HG03457 (cell line): ENCODE measurements at regions not wholly inside any gene's neighbourhood (a gene's known extent, or its start where the extent isn't known, plus 50 kb on each side); places are given as distances from the start of the nearest gene placed in this dataset.
"Not testable (repeated sequence)": the region's sequence is repeated elsewhere in the genome, so short reads cannot be mapped to it uniquely, and the experiment has no call there.

Experiments
- ATAC-seq: cut with Tn5 transposase; IDR thresholded peaks from one replicate; pipeline ENCODE4 v1.9.1; 2021; ENCODE audit warnings: moderate number of reproducible peaks; ENCODE audit not compliant: unreplicated experiment

DNA sequence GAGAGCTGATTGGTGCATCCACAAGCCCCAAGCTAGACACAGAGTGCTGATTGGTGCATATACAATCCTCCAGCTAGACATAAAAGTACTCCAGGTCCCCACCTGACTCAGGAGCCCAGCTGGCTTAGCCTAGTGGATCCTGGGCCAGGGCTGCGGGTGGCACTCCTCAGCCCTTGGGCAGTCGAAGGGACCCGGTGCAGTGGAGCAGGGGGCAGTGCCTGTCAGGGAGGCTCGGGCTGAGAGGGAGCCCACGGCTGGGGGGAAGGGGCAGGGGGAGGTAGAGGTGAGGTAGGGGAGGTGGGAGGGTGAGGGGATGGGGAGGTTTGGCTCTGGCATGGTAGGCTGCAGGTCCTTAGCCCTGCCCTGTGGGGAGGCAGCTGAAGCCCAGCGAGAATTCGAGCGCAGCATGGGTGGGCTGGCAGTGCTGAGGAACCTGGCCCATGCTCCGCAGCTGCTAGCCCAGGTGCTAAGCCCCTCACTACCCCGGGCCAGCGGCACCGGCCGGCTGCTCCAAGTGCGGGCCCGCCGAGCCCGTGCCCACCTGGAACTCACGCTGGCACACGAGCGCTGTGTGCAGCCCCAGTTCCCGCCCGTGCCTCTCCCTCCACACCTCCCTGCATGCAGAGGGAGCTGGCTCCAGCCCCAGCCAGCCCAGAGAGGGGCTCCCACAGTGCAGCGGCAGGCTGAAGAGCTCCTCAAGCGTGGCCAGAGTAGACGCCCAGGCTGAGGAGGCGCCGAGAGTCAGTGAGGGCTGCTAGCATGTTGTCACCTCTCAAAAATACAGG is 742.8 kb downstream of the FAM181B start:
- ATAC-seq: no peak

DNA sequence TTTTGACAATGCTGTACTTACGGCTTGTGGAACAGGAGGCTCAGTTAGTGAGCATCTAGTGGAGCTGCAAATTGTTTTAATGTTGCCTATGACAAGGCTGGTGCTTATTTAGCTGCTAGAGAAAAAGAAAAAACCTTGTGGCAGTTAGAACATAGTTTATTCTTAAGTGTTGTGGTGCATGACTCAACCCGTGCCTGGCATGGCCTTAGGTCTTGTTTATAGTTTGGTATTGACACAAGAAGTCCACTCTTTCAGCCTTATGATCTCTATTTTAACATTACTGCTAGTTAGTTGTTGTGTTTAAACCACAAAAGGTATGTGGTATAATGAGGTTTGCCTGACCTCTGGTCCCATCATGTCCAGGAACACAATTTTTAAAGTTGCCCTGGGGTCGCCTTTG is 744.6 kb downstream of the FAM181B start:
- no peak for ATAC-seq

DNA sequence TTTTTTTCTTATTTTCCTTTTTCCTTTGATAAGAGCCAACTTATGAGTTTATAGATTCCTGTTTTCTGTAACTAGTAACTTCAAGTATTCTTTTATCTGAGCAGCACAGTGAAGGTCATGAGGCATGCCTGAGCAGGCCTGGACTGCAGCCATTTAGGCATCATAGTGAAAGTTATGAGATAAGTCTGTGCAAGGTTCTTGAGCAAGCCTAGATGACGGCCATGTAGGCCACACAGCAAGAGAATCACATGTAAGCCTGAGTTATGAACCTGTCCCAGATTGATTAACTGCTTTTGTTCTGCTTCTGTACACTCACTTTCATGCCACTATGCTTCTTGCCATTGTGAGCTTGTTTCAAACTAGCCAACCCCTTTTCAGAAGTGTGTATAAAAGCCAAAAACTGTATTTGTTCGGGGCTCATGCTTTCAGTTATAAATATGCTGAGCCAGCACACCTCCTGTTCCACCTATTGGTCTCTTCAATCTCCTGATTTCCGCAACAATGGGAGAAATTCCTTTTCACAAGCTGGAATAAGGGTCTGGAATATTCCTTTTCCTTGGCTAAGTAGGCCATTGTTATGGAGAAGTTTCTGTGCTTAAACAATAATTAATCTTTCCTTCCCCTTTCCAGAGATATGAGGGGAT is 745.7 kb downstream of the FAM181B start:
- ATAC-seq: no peak

DNA sequence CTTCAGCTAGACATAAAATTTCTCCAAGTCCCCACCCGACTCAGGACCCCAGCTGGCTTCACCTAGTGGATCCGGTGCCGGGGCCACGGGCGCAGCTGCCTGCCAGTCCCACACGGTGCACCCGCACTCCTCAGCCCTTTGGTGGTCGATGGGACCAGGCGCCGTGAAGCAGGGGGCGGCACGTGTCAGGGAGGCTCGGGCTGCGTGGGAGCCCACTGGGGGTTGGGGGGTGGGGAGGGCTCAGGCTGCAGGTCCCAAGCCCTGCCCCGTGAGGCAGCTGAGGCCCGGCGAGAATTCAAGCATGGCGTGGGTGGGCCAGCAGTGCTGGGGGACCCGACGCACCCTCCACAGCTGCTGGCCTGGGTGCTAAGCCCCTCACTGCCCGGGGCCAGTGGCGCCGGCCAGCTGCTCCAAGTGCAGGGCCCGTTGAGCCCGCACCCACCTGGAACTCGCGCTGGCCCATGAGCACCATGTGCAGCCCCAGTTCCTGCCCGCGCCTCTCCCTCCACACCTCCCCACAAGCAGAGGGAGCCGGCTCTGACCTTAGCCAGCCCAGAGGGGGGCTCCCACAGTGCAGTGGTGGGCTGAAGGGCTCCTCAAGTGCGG is 747.0 kb downstream of the FAM181B start:
- ATAC-seq: no peak

DNA sequence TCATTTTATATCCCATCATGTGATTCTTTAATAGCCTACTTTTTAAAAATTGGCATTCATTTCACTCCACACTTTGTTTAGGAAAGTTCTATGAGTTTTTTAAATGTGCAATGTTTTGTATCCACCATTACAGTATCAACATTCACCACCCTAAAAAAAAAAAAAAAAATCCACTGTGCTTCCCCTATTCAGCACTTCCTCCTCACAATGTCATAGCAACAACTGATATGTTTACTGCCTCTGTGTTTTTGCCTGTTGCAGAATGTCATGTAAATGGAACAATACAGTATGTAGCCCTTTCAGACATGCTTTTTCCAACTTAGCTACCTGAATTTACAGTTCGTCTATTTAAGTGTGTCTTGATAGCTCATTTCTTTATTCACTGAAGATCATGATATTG is 754.2 kb downstream of the FAM181B start:
- no peak for ATAC-seq

DNA sequence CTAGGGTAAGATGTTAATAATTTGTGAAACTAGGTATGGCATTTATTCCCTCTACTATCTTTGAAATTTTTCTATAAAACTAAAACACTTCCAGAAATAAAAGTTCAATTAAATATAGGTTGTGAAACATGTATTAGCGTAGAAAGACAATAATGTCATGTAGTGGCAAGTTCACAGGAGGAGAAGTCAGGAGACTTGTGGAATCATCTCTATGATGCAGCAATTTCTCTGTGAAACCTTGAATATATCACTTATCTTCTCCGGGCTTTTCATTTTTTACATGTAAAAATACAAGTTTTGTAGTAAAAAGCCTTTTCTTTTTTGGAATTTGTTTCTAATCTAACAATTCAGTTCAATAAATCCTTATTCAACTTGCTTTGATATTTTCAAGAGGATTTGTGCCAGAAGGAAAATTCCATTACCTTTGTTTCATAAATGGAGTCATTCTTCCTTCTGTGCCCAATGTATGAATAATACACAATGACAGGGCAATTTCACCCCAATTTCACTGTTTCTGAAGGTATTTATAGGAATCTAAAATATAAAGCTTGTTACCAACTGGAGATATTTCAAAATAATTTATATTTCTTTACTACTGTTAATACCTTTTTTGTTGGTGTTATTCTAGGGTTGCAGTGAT is 758.3 kb downstream of the FAM181B start:
- ATAC-seq: no peak

DNA sequence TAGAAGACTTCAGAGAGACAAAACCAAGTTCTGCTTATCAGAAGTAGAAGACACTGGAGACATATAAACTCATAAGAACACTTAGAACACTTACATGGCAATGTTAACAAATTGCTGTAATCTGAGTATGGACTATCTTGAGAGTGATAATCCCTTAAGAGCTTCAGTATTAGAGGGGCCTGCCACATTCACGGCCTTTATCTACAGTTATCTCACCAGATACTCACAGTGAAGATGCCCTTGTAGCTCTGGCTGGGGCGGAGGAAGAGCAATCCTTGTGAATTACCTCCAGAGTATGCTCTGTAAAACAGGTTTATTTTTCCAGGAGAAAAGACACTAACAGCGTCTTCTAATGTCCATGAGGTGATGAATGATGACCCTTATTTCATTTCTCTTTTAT is 762.8 kb downstream of the FAM181B start:
- no peak for ATAC-seq

DNA sequence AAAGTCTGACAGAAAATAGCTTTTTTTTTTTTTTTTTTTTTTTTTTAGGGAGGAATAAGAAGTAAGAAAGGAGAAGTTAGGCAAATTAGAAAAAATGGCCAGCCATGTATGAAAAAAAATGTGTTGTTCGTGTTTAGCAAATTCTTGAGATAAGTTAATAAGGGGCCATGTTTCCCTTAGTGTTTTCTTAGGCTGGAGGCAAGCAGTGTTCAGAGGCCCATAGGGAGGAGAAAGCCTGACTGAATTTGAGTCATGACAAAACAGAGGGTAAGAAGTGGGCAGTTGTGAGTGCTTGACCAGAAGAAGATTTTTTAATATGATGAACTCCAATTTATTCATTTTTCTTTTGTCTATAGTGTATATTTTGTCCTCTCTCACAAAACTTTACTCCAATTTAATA is 766.4 kb downstream of the FAM181B start:
- no peak for ATAC-seq

DNA sequence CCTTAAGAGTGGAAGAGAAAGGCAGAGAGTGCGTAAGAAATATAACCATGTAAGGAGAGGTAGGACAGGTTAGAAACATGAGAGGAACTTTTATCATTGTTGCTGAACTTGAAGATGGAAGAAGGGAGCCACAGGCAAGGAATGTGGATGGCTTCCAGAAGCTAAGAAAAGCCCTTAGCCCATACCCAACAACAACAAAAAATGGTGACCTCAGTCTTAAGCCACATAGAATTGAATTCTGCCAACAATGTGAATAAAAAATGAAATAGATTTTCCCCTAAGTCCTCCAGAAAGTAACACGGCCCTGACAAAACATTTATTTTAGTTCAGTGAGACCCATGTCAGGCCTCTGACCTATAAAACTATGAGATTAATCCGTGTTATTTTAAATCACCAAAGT is 767.3 kb downstream of the FAM181B start:
- ATAC-seq: no peak

DNA sequence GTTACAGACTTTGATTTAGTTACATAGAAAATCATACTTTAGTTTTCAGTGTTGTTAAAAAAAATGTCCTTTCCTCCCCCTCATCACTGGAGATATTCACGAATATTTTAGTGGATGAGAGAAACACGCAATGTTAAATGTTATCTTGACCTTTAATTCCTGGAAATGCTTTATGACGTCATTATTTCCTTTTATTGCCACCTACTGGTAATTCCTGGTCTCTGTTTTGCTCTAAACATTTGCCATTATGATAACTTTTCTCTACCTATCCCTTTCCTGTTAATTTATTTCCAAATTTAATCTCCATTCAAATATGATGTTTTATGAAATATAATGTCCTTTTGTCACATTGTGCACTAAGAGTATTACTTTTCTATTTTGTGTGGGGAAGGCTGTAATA is 770.6 kb downstream of the FAM181B start:
- no peak for ATAC-seq

DNA sequence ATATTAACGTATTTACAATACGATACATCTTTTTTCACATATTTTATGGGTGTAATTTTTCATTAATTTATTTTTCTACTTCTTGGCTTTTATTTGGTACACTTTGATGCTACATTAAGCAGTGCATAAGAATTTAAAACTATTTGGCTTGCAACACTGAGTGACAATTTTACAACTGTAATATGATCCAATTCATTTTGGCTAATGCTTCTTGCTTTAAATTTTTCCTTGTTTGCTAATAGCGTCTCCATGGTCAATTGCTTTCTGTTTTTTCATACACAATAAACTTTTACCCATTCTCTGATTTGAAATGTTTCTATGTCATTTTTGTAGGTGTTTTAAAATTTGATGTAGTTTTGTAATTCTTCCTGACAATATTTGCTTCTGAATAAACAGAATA is 773.2 kb downstream of the FAM181B start:
- no peak for ATAC-seq

DNA sequence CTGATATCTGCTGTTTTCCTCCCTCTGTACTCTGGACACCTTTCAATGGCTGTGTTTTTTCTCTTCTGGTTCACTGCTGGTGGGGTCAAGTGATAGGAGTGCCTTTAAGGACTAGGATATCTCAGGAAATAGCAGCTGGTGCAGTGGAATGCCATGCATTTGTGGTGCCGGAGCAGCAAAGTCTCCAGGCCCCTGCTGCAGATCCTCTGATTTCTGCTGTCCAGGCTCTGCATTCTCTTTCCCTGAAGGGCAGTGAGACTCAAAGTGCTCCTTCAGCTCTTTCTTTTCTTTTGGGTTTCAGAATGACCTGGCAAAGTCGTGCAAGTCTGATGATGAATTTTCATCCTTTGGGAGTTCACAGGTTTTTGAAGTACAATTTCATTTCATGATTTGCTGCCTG is 774.3 kb downstream of the FAM181B start:
- ATAC-seq: no peak

DNA sequence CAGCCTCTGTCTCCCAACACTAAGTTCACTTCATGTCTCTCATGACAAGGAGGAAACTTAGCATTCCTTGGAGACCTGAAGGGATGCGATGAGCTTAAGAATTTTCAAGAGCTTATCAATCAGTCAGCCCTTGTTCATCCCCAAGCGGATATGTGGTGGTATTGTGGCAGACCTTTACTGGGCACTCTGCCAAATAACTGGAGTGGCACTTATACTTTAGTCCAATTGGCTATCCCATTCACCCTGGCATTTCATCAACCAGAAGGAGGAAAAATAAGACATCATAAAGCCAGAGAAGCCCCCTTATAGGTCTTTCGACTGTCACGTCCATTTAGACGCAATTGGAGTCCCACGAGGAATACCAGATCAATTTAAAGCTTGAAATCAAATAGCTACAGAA is 779.4 kb downstream of the FAM181B start:
- not testable (repeated sequence) for ATAC-seq

DNA sequence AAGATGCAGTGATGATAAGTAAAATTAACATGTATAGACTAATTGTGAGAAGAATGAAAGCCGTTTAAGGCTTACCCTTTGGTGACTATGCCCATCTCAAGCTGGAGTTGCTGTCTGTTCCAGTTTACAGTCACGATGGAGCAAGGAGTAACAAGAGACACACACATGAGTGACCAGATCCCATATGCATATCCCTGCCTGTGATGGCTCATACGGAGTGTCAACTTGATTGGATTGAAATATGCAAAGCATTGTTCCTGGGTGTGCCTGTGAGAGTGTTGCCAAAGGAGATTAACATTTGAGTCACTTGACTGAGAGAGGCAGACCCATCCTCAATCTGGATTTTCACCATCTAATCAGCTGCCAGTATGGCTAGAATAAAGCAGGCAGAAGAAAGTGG is 786.8 kb downstream of the FAM181B start:
- ATAC-seq: no peak

DNA sequence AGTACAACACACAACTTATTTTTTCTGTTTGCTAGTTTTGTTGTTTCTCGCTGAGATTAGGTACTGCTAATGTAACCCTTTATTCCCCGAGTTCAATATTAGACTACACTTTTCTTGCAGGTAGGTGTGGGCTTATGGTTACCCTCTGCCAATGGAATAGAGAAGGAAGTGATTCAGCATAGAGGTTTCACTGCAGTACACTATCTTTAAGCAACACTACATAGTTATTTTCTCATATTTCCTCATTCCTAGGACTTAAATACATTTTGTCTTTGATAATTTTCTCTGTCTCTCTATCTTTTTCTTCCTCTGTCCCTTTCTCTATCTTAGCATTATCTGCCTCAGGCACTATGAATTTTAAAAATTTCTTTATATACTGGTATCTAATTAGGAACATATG is 791.0 kb downstream of the FAM181B start:
- ATAC-seq: no peak

DNA sequence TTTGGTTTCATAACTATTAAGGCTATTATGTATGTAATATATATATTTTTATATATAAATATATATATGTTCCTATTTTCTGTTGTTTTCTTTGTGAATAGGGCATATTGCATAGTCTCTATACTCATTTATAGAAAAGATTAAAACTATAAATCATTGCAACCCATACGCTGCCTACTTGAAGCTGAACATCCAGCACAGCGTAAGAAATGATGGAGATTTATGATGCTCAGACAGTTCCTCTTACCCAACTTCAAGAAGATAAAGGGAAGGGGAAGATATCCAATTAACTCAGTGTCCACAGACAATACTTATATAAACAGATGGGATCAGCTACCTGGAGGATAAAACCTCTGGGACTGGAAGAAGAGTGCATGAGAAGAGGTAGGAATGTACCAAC is 791.7 kb downstream of the FAM181B start:
- no peak for ATAC-seq

DNA sequence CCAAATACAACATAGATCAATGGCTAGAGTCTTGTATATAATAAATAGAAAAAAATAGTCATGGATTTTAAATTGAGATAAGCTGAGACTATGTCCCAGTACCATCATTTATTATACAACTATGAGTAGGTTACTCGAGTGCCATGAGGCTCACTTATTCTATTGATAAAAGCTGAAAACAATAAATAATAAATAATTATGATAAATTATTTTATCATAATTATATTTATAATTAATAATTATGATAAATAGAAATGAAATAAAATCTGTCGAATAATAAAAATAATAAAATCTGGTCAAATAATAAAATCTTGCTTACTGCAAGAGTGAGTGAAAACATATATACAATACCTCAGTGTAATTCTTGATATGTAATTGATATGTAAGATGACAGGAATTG is 801.4 kb downstream of the FAM181B start:
- no peak for ATAC-seq

DNA sequence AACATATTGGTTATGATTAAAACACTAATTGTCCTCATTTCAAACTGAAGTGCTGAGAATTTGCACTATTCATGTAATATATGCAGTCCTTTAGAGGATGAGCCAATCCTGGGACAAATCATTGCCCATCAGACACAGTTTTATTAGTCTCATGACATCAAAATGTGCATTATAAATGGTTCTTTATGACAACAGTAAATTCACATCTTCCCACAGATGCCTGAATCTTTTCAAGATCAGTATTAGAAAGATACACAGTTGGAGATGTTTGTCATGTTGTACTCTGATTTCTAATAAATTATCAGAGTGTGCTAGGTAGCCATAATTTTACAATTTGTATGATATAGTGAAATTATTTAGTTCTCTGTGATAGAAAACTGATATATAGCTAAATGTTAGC is 813.5 kb downstream of the FAM181B start:
- ATAC-seq: no peak

DNA sequence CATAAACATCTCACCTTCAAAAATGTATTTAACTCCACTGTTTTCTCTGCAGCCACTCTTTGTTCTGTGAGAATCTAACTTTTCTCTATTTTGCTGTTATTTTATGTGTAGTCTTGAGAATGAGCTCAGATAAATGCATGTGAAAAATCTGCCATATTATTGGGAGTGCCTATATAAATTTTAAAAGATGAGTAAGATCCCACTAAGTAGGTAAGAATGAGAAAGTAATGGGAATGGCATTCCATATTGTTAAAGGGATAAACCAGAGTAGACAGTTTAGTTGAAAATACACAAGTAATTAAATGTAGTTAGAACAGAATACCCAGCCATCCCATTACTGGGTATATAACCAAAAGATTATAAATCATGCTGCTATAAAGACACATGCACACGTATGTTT is 817.2 kb downstream of the FAM181B start:
- no peak for ATAC-seq

DNA sequence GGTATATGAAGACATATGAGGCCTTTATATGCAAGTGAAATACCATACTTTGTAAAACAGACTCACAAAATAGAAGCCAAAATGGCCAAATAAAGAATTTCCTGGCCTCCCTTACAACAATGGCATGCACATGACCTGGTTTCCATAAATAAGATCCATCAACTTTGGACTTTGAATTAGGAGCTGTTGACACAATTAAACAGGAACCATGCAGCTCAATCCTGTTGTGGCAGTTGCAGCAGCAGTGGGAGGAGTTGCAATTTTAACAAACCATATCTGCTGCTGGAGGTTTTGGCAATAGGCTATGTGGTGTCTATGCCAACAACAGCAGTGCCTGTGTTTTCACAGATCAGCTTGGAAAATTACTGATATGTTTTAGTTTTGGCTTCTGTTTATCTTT is 818.6 kb downstream of the FAM181B start:
- ATAC-seq: no peak

DNA sequence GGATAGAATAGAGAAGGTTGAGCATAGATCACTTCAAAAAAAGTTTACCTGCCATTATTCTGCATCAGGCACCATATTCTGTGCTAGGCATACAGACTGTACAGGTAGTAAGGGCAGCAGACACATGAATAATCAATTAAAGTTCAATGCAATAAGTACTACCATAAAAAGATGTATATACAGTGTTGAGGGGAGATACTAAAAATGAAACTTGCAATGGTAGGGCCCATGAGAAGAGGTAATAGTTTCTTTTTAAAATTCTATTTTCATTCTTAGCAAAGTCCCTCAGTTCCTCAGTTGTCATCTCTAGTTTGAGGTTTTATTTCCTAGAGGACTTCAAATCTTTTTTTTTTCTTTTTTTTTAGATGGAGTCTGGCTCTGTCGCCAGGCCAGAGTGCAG is 819.9 kb downstream of the FAM181B start:
- no peak for ATAC-seq

DNA sequence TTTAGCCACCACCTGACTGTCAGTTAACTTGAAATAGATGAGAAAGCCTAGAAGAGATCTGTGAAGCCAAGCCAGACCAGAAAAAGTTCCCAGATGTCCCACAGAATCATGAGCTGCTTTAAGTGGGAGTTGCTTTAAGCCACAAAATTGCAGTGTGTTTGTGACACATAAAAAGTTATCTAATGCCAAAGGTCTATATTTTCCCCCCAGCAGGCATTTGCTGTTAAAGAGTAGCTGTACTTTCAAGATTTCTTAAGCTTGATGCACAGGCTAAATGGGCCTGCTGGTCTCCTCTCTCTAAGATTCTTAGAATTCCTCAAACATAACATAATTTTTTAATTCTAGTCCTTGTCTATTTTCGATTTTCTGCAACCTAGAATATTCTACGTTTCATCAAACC is 825.7 kb downstream of the FAM181B start:
- no peak for ATAC-seq
